ENCODE measurements at regions not wholly inside any gene's neighbourhood (a gene's known extent, or its start where the extent isn't known, plus 50 kb on each side); places are given as distances from the start of the nearest gene placed in this dataset.

DNA sequence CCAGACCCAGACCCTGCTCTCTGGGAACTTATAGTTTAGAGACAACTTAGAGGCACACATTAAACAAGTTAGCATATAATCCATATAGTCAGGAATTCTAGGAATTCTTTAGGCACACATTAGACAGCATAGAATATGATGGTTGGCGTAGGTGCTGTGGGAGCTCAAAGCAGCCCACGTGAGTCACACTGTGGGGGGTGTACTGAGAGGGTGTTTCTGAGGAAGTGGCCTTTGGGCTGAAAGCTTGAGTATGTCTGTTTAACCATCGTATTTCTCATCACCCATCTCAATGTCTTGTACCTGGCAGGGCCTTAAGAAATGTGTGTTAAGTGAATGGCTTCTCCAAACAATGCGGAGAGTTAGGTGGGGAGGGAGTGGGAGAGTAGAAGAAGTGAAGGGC lies 67.2 kb downstream of the TMEM30B start:
- DNase-seq (ENCODE audit: low spot score in 2 of 2, unreplicated experiment in 2 of 2) = no peak
- H3K9me3 Mint-ChIP-seq = no peaks in the 10 kb centered on the region
- H3K4me3 Mint-ChIP-seq = no peak overlapping the region
- no peak overlapping the region for H3K27ac Mint-ChIP-seq
- H3K4me1 Mint-ChIP-seq = peaks cover 30% of the 10 kb centered on the region
- TF ChIP-seq CTCF (IDR thresholded peaks at IDR 0.05; ENCODE audit: unreplicated experiment) = no peak
- H3K27me3 Mint-ChIP-seq (ENCODE audit: low read depth) = no peaks in the 10 kb centered on the region
- no peaks in the 10 kb centered on the region for H3K36me3 Mint-ChIP-seq

DNA sequence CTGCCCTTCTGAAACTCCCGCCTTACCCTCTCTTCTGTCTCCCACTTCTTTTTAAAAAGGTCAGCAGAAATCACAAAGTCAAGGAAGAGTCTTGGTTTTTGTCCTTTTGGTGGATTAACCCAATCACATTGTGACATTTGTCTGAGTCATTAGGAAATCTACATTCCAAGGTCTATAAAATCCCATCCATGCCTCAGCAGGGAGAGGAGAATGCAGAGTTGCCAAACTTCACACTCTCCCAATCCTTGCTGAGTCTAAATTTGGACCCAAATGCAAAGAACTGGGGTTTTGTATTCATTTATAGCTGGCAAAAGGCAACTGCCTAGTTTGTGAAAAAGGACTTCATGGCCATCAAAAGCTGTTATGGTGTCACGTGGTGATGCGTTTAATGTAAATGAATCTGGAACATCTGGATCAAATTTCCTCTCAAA lies 67.9 kb downstream of the TMEM30B start:
- H3K27me3 Mint-ChIP-seq (ENCODE audit: low read depth) = no peaks in the 10 kb centered on the region
- peaks cover 23% of the 10 kb centered on the region for H3K4me1 Mint-ChIP-seq
- DNase-seq (ENCODE audit: low spot score in 2 of 2, unreplicated experiment in 2 of 2) = no peak
- TF ChIP-seq CTCF (IDR thresholded peaks at IDR 0.05; ENCODE audit: unreplicated experiment) = no peak
- no peaks in the 10 kb centered on the region for H3K36me3 Mint-ChIP-seq
- H3K27ac Mint-ChIP-seq = no peak overlapping the region
- H3K9me3 Mint-ChIP-seq = no peaks in the 10 kb centered on the region
- no peak overlapping the region for H3K4me3 Mint-ChIP-seq

GRCh38 chr14:61212546-61212945 lies 68.6 kb downstream of the TMEM30B start:
- Mint-ChIP-seq H3K4me1 (peaks cover 17% of the 10 kb centered on the region), H3K9me3 (no peaks in the 10 kb centered on the region), H3K4me3 (no peak overlapping the region), H3K27ac (no peak overlapping the region), H3K36me3 (no peaks in the 10 kb centered on the region), H3K27me3 (ENCODE audit: low read depth) (no peaks in the 10 kb centered on the region)
- DNase-seq (ENCODE audit: low spot score in 2 of 2, unreplicated experiment in 2 of 2) = no peak
- no peak for TF ChIP-seq CTCF (IDR thresholded peaks at IDR 0.05; ENCODE audit: unreplicated experiment)

DNA sequence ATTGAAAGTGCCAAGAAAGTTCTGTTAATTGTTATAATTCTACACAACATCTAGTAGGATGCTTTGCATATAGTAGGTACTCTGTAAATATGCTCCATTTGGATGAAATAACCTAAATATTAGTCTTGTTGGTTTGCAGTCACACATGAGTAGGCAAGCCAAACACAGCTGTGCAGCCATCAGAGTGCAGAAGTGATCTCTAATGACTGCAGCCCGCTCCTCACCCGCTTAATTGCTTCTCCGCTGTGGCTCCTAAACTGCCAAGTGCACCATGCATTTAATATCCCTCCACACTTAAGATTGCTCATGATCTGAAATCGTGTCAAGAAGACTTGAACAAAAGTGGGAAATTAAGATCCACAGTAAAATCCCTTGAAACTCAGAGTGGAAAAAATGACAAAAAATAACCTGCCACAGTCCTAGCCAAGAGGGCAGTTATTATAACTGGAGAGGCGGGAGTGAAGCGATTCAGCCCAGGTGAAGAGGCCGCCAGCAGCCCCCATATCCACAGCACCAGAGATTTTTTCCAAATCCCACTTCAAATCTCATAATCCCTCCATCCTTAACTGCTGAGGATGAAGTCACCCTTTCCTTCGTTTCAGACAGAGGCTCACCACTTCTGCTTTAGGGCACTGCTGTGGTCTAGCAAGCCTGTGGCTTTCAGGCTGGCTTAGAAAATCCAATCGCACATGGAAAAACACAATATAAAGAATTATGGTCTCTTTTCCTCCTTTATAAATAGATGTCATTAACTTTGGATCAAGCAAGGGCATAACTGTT lies 69.5 kb downstream of the TMEM30B start:
- no peaks in the 10 kb centered on the region for H3K9me3 Mint-ChIP-seq

DNA sequence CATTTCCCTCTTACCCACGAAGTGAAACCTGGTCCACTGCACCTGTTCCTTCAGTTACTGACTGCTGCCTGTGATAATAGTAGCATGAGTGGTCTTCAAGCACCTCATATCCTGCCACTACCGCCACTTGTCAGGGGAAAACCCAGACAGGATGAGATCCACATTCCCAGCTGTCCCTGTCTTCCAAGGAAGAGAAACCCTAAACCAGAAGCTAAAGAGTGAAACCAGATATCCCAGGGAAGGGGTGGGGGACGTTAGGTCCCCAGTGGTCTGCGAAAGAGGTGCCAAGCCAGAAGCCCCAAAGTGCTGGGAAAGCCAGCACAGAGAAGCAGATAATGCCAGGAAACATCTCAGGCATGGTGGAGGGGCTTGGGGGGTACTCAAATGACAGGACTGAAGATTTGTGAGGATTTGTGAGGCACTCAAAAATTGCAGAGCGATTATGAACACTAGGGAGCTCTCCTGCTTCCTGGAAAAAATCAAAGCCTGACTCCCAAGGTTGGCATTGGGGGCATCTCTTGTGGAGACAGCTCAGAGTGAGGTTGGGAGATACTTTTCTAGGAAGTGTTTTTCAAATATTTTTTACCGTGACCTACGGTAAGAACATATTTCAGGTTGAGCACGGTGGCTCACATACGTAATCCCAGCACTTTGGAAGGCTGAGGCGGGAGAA lies 77.9 kb downstream of the TMEM30B start:
- DNase-seq (ENCODE audit: low spot score in 2 of 2, unreplicated experiment in 2 of 2) = no peak
- Mint-ChIP-seq H3K36me3 (no peaks in the 10 kb centered on the region), H3K9me3 (no peaks in the 10 kb centered on the region), H3K4me3 (no peak overlapping the region), H3K4me1 (peaks cover 10% of the 10 kb centered on the region), H3K27ac (no peak overlapping the region), H3K27me3 (ENCODE audit: low read depth) (peaks cover 14% of the 10 kb centered on the region)
- TF ChIP-seq CTCF (IDR thresholded peaks at IDR 0.05; ENCODE audit: unreplicated experiment) = no peak

More for the DNA sequence above, 69.5 kb downstream of the TMEM30B start:
- no peak for TF ChIP-seq CTCF (IDR thresholded peaks at IDR 0.05; ENCODE audit: unreplicated experiment)
- Mint-ChIP-seq H3K4me3 (no peak overlapping the region), H3K27ac (no peak overlapping the region), H3K4me1 (peaks cover 14% of the 10 kb centered on the region), H3K36me3 (no peaks in the 10 kb centered on the region), H3K27me3 (ENCODE audit: low read depth) (no peaks in the 10 kb centered on the region)
- DNase-seq (ENCODE audit: low spot score in 2 of 2, unreplicated experiment in 2 of 2) = no peak
